Fibroblast of pulmonary artery (primary cell): ENCODE measurements at regions not wholly inside any gene's neighbourhood (a gene's known extent, or its start where the extent isn't known, plus 50 kb on each side); places are given as distances from the start of the nearest gene placed in this dataset.

ENCODE experiments used
- DNase-seq: peaks from one replicate; pipeline ENCODE4 v3.0.0-alpha.2; 2010; ENCODE audit warnings: low read depth
- H3K4me3 ChIP-seq: replicated peaks from 2 replicates; pipeline ENCODE4 v1.5.1; 2011; ENCODE audit warnings: low read depth, mild to moderate bottlenecking, control low read depth, low read length, moderate library complexity
- TF ChIP-seq, protein P1 (sequence below): IDR thresholded peaks from 2 replicates; pipeline ENCODE4 v1.5.1; 2011; ENCODE audit warnings: mild to moderate bottlenecking, control low read depth, low read length, inconsistent platforms; ENCODE audit errors: missing control alignments

DNA sequence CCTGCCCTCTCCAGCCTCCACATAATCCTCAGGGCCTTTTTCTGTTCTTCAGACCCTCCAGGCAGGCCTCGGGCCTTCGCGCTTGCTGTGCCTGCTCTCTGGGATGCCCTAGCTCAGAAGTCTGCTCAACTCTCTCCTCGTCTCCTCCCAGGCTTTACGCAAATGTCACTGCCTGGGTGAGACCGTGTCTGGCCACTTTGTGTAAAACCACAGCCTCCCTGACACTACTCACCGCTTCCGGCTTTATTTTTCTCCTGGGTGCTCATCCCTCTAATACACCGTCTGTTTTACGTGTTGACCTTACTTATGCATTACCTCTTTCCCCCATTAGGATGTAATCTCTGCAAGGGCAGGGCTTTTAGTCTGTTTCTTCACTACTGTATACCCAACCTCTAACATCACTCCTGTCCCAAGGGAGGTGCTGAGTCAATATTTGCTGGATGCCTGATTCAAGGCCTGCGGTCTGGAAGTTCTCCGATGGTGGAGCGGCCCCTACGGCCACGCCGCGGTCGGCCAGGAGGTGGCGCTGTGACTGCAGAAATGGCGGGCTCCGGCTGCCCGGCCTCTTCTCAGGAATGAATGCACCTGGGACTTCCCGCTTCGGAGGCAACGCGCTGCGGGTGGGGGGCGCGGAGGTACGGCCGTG, 58.2 kb upstream of the THY1 start:
- peak; percentile 96 for DNase-seq
- H3K4me3 ChIP-seq, result no peak overlapping the region
- TF ChIP-seq, protein P1, sequence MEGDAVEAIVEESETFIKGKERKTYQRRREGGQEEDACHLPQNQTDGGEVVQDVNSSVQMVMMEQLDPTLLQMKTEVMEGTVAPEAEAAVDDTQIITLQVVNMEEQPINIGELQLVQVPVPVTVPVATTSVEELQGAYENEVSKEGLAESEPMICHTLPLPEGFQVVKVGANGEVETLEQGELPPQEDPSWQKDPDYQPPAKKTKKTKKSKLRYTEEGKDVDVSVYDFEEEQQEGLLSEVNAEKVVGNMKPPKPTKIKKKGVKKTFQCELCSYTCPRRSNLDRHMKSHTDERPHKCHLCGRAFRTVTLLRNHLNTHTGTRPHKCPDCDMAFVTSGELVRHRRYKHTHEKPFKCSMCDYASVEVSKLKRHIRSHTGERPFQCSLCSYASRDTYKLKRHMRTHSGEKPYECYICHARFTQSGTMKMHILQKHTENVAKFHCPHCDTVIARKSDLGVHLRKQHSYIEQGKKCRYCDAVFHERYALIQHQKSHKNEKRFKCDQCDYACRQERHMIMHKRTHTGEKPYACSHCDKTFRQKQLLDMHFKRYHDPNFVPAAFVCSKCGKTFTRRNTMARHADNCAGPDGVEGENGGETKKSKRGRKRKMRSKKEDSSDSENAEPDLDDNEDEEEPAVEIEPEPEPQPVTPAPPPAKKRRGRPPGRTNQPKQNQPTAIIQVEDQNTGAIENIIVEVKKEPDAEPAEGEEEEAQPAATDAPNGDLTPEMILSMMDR, result peak; percentile 86

DNA sequence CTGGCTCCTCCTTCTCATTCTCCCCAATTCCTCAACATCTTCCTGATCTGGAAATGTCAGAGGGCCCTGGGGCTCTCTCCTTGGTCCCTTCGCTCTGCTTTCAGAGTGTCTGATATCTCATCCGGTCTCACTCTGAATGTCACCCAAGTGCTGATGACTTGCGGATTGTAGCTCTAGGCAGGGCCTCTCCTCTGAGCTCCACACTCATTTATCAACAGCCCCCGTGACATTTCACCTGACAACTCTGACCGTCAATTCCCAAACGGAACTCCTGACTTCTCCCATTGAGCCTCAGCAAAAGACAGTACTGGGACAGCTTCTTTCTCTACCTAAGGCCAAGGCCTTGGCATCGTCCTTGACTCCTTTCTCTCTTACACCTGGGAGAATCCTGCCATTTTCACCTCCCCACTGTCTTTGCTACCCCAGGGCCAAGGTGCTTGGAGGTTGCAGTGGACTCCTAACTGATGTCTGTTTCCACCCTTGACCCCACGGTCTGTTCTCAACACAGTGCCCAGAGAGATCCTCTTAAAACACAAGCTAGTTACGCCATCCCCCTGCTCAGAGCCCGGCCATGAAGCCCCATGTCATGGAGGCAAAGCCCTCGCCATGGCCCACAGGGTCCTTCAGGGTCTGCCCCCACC, 57.5 kb upstream of the THY1 start:
- DNase-seq, result no peak

DNA sequence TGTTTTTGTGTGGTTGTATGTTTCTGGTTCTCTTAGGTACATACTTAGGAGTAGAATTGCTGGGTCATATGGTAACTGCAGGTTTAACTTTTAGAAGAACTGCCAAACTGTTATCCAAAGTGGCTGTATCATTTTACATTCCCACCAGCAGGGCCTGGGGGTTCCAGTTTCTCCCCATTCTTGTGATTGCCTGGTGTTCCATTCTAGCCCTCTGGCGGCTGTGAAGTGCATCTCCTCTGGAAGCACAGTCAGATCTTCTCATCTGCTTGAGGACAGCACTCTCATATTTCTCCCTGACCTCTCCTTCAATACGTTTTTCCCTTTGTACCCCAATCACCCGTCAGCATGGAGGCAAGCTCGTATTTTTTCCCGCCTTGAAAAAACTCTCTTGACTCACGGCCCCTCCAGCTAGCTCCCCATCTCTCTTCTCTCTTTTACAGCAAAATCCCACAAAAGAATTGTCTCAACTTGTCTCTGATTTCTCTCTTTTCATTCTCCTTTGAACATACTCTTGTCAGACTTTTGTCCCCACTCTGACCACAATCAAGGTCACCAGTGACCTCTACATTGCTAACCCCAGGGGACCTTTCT, 56.8 kb upstream of the THY1 start:
- TF ChIP-seq, protein P1, result peak; percentile 82
- H3K4me3 ChIP-seq, result no peak overlapping the region
- DNase-seq, result peak; percentile 52

More for the DNA sequence above, 57.5 kb upstream of the THY1 start:
- H3K4me3 ChIP-seq, result no peak overlapping the region
- TF ChIP-seq, protein P1, result no peak

DNA sequence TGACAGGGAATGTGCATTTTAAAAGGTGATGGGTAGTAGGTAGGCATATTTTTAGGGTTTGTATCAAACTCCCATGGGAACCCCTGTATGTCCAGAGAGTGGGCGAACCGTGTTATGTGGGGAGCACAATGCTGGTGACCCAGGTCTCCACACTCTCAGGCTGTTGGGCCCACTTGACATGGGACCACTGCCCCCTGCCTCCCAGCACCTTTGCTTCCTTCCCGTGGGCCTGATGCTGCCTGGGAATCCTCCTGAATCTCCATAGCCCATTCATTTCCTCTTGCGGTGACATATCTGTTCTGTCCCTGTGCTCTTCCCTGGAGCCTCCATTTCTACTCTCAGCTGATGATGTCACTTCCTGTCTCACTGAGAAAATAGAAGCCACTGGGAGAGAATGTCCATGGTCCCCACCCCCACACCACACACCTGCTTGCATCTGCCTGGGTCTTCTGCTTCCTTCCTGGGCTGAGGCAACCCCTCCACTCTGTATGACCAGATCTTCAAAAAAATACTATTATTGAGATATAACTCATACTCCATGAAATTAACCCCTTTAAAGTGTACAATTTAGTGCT, 55.8 kb upstream of the THY1 start:
- TF ChIP-seq, protein P1, result no peak
- no peak overlapping the region for H3K4me3 ChIP-seq
- no peak for DNase-seq

DNA sequence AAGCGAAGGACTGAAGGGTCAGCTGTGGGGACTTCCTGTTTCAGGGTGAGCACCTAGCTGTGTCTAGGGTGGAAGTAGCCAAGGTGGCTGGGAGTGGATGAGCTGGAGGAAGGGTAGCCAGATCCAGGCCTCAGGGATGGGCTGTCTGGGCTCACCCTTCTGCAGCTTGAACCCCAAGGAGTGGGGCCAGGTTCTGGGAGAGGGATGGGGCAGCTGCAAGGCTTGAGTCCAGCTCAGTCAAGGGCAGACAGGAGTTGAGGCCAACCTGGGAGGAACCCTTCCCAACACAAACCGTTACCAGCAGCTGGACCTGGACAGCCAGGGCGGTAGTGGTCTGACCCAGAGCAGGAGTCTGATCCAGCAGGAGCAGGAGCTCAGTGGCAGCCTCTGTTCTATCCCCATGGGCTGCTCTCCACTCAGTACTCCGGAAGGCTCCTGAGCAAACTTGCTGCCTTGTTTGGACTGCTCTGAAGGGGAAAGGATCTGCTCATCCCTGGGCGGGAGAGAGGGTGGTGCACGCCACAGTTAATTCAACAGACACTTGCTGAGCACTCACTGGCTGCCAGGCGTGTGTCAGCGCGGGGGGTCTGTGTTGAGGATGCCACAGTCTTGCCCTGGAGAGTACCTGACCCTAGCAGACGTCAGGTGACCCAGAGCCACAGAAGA, 53.8 kb upstream of the THY1 start:
- no peak for DNase-seq
- TF ChIP-seq, protein P1, result no peak
- no peak overlapping the region for H3K4me3 ChIP-seq

DNA sequence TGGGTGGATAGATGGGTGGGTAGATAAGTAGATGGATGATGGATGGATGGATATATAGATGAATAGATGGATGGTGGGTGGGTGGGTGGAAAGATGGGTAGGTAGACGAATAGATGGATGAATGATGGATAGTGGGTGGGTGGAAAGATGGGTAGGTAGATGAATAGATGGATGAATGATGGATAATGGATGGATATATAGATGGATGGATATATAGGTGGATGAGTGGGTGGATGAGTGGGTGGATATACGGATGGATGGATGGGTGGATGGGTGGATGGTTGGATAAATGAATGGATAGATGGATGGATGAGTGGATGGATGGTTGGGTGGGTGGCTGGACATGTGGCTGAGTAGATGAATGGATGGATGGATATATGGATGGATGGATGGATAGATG, 53.1 kb upstream of the THY1 start:
- TF ChIP-seq, protein P1, result no peak
- no peak overlapping the region for H3K4me3 ChIP-seq
- DNase-seq, result no peak
